Stomach (tissue), 4 donors: ENCODE measurements at regions not wholly inside any gene's neighbourhood (a gene's known extent, or its start where the extent isn't known, plus 50 kb on each side); places are given as distances from the start of the nearest gene placed in this dataset.

ENCODE experiments used
- CTCF ChIP-seq, 7 experiments: fragments of 450-650 bp in 4 of 7; fragments of 200-600 bp in 3 of 7; sonication (generic) in 3 of 7; IDR thresholded peaks; one replicate each; pipeline ENCODE4 v1.5.1; 2016 to 2019; ENCODE audit warnings: antibody characterized with exemption in 7 of 7, control low read depth in 2 of 7, mild to moderate bottlenecking in 1 of 7
- POLR2A ChIP-seq, 4 donors: fragments of 450-650 bp; IDR thresholded peaks; one replicate each; pipeline ENCODE4 v1.6.1; 2016; ENCODE audit warnings: antibody characterized with exemption in 4 of 4, control low read depth in 2 of 4, mild to moderate bottlenecking in 1 of 4, moderate library complexity in 1 of 4
- POLR2AphosphoS5 ChIP-seq, 3 donors: sonication (generic); formaldehyde crosslinking; IDR thresholded peaks; one replicate each; pipeline ENCODE4 v1.6.1; 2016; ENCODE audit warnings: antibody characterized with exemption in 3 of 3

GRCh38 chr7:156158213-156158612, 345.9 kb upstream of the SHH start:
- TF ChIP-seq POLR2A (IDR thresholded peaks at IDR 0.05), result no peak
- TF ChIP-seq CTCF (IDR thresholded peaks at IDR 0.05), result no peak
- no peak for TF ChIP-seq POLR2AphosphoS5 (IDR thresholded peaks at IDR 0.05)
